HG03439 (cell line): ENCODE measurements at regions not wholly inside any gene's neighbourhood (a gene's known extent, or its start where the extent isn't known, plus 50 kb on each side); places are given as distances from the start of the nearest gene placed in this dataset.

ENCODE experiments used
- ATAC-seq: cut with Tn5 transposase; IDR thresholded peaks from one replicate; pipeline ENCODE4 v1.9.1; 2021; ENCODE audit warnings: mild to moderate bottlenecking, moderate library complexity; ENCODE audit not compliant: unreplicated experiment

- no peak for ATAC-seq
Measured at GRCh38 chr3:107970993-107971580, 119.7 kb downstream of the CD47 start.

DNA sequence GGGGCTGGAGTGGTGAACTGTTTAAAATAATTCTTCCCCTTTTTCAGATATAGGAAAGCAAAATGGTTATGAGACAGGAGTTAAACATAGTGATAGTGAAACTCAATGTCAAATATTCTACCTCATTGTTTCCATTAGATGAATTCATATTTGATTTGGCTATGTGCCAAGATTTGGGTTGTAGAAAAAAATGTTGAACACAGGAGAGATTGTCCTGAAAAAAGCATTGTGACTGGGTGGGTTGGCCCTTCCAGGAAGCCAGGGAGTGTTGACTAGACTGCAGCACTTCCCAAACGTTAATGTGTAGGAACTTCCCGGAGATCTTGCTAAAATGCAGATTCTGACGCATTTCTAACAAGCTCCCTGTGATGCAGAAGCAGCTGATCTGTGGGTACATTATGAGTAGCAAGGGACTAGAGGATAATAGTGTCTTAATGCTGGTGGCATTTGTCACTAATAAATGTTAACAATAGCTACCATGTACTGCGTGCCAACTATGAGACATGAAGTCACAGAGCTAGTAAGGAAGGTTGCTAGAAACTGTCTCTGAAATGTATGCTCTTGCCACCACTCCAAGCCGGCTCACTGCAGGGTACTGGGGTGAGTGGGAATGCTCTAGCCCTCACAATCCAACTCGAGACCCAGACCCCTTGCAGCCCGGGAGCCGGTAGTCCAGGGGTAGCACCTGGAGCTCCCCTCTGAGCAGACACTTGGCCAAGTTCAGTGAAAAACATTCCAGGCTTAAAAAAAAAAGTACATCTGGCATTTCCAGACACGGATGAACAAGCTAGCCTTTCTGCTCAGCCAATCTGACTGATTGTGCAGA, 120.6 kb downstream of the CD47 start:
- no peak for ATAC-seq

- no peak for ATAC-seq
Measured at GRCh38 chr3:107969525-107969924, 121.3 kb downstream of the CD47 start.

- no peak for ATAC-seq
Measured at GRCh38 chr3:107966276-107966675, 124.6 kb downstream of the CD47 start.

- ATAC-seq = no peak
Measured at GRCh38 chr3:107965136-107965655, 125.6 kb downstream of the CD47 start.

DNA sequence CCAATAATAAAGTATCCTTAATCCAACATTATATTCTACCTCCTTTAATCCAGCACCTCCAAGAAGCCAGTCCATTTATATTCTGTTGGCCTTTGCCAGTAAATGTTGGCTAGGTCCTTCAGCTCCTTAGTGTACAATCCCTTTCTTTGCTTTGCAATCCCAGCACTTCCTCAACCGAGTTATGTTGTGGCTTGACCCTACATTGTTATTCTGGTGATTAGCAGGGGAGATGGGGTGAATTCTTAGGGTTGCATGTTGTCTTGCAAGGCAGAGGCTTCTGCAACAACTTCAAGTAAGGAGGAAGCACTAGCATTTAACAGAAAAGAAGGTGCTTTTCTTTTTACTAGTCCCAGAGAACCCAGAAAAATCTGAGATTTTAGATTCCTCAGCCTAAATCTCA, 127.2 kb downstream of the CD47 start:
- ATAC-seq = no peak

DNA sequence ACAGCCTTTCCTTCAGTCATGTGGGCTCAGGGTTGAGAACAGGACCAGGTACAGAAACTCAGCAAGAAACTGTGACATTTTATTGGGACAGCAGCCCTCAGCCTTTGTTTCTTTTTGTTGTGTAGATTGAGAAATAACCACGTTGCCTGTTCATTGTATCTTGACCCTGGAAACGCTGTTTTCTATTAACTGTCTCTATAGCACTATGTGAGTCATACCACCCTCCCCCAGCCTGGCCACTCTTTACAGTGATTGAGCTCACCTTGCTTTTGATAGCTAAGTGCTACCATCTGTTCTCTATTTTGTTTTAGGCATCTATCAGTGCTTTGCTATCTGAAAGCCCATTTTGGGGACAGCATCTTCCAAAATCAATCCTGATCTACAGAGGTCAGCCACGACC, 127.9 kb downstream of the CD47 start:
- no peak for ATAC-seq

DNA sequence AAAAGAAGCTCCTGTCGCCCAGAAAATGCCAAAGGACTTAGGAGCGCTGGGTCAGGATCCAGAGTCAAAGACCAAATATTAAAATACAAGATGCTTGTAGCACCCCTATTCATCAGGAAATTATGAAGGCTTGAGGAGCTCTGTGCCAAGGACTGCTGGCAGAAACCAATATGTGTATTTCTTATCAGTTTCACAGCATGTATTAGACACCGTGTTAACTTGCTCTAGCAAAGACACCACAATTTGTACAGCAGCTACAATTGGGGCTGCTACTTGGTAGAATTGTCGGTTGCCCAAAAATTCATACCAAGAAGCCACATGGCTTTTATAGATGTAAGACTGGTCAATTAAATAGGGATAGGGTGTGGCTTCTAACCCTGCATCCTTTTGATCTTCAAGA, 128.8 kb downstream of the CD47 start:
- ATAC-seq = no peak

DNA sequence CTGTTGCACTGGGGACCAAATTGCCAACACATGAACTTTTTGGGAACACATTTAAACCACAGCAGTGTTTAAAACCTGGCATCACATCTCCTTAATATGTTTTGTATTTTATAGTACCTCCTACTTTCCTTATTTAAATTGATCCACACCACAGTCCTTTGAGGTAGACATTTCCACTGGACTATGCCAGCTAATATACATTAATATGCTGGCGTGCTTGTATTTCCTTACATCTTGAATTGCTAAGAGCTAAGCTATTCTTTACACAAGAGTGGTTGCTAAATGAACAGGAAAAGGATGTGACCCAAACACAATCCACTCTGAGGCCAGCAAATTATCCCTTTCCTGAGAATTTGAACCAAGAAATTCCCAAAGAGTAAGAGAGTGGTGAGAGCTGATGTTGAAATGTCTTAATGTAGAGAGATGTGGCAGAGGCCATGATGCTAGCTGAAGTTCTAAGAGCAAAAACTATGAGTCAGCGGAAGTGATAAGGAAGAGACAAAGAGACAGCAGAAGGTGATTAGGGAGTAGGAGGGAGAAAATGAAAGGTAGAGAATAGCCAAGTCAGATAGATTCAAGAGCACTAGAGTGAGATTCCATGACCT, 131.2 kb downstream of the CD47 start:
- no peak for ATAC-seq

DNA sequence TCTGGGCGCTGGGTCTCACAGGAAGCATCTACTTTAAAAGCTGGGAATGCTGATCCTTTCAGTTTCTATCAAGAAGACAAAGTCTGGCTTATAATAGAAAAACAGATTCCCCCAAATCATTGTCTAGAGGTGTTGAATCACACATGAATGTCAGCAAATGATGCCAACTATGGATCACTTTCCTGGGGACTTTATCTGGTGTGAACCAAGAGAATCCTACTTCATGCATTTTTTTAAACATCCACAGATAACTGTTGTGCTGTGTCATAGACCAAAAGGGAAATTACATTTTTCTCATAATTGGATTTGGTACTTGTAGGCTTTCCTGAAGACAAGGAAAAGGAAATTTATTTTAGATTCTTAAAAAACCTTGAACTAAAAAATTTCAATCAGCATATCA, 132.7 kb downstream of the CD47 start:
- ATAC-seq = no peak

GRCh38 chr3:107956991-107957900, 133.6 kb downstream of the CD47 start:
- ATAC-seq = no peak

- no peak for ATAC-seq
Measured at GRCh38 chr3:107954845-107955244, 136.0 kb downstream of the CD47 start.

DNA sequence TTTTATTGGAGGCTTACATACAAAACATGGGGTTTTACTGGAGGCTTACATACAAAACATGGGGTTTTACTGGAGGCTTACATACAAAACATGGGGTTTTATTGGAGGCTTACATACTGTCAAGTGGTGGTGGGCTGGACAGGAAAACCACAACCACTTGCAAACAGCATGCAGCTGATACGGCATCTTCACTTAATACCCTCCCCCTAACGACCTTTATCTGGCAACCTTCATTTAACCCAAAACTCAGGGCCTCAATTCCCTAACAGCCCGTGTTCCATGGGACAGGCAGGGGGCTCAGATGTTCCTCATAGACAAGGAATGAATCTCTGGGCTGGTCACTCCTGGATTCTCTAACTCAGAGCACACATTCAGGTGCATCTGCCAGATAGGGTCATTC, 137.1 kb downstream of the CD47 start:
- ATAC-seq = no peak

GRCh38 chr3:107951126-107951525, 139.7 kb downstream of the CD47 start:
- ATAC-seq = no peak

DNA sequence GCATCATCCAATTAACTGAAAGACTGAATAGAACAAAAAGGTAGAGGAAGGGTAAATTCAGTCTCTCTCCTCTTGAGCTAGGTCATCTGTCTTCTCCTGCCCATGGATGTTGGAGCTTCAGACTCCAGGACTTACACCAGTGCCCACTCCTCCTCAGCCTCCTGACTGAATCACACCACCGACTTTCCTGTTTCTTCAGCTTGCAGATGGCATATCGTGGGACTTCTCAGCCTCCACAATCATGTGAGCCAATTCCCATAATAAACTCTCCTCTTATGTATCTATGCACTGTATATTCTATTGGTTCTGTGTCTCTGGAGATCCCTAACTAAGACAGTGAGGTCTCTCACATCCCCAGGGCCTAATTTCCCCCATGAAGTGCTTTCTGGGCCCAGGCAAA, 140.4 kb downstream of the CD47 start:
- no peak for ATAC-seq

DNA sequence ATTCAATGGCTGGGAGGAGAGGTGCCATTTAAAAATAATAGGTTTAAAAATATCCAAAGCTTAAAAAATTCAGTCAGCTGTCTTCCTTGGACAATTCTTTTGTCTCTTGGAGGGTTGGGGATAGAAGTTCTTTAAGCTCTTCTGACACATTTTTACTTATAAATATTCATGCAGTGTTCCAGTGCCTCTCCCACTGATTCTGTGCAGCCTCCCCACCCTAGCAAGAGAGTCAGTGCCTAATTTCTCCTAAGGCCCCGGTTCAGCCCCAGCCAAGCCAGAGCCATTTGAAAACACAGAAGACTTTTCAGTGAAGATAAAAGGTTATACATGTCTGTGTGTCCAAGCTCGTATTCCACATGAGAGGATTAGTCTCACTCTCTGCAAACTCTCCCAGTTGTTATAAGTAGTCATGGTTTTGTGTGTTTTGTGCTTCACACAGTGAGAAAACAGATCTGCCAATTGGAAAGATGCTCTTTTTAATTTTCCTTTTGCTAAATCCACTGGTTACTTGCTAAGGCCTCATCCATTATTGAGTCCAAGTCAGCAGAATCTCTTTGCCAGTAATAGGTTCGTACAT, 141.3 kb downstream of the CD47 start:
- no peak for ATAC-seq

- ATAC-seq = no peak
Measured at GRCh38 chr3:107947203-107947602, 143.6 kb downstream of the CD47 start.

DNA sequence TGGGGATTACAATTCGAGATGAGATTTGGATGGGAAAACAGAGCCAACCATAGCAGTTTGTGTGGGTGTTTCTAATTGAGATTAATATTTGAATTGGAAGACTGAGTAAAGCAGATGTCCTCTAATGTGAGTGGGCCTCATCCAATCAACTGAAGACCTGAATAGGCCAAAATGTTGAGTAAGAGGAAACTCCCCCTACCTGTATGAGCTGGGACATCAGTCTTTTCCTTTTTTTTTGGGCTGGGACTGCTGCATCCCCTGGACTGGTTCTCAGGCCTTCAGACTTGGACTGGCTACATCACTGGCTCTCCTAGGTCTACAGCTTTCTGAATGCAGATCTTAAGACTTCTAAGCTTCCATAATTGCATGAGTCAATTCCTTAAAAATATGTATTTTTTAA, 144.1 kb downstream of the CD47 start:
- ATAC-seq = no peak

GRCh38 chr3:107945417-107946094, 145.3 kb downstream of the CD47 start:
- no peak for ATAC-seq
